RWPE2 (cell line): ENCODE measurements at regions not wholly inside any gene's neighbourhood (a gene's known extent, or its start where the extent isn't known, plus 50 kb on each side); places are given as distances from the start of the nearest gene placed in this dataset.
"Not testable (repeated sequence)": the region's sequence is repeated elsewhere in the genome, so short reads cannot be mapped to it uniquely, and the experiment has no call there.

ENCODE experiments used
- ATAC-seq: fragments of 200-7000 bp; cut with Tn5 transposase; 3 replicates; pipeline ENCODE4 v1.9.1; 2021; ENCODE audit warnings: low read depth
- DNase-seq: peaks from one replicate; pipeline ENCODE4 v3.0.0-alpha.2; 2020; ENCODE audit warnings: low spot score
- H3K27ac ChIP-seq: fragments of 450-650 bp; 2 replicates; pipeline ENCODE4 v1.5.1; 2017; ENCODE audit warnings: mild to moderate bottlenecking; ENCODE audit not compliant: poor library complexity, severe bottlenecking
- H3K27me3 ChIP-seq: fragments of 250-450 bp; sonication (Bioruptor Pico); 2 replicates; pipeline ENCODE4 v1.5.1; 2021; ENCODE audit warnings: mild to moderate bottlenecking, moderate library complexity; ENCODE audit not compliant: insufficient read depth, poor library complexity, severe bottlenecking
- H3K36me3 ChIP-seq: fragments of 250-450 bp; sonication (Bioruptor Pico); 2 replicates; pipeline ENCODE4 v1.5.1; 2020; ENCODE audit warnings: low read depth, mild to moderate bottlenecking, moderate library complexity
- H3K4me1 ChIP-seq: fragments of 250-450 bp; sonication (Bioruptor Pico); 2 replicates; pipeline ENCODE4 v1.5.1; 2021; ENCODE audit warnings: mild to moderate bottlenecking, moderate library complexity; ENCODE audit not compliant: insufficient read depth, poor library complexity, severe bottlenecking
- H3K4me3 ChIP-seq: fragments of 250-450 bp; sonication (Bioruptor Pico); 2 replicates; pipeline ENCODE4 v1.5.1; 2021; ENCODE audit warnings: mild to moderate bottlenecking, moderate library complexity; ENCODE audit not compliant: severe bottlenecking
- H3K9me3 ChIP-seq: fragments of 250-450 bp; sonication (Bioruptor Pico); 2 replicates; pipeline ENCODE4 v1.5.1; 2021; ENCODE audit warnings: mild to moderate bottlenecking, moderate library complexity; ENCODE audit not compliant: severe bottlenecking
- TF ChIP-seq, protein P1 (sequence below): fragments of 450-650 bp; IDR thresholded peaks from one replicate; pipeline ENCODE4 v1.5.1; 2017; ENCODE audit warnings: mild to moderate bottlenecking, moderate library complexity; ENCODE audit not compliant: poor library complexity, severe bottlenecking

DNA sequence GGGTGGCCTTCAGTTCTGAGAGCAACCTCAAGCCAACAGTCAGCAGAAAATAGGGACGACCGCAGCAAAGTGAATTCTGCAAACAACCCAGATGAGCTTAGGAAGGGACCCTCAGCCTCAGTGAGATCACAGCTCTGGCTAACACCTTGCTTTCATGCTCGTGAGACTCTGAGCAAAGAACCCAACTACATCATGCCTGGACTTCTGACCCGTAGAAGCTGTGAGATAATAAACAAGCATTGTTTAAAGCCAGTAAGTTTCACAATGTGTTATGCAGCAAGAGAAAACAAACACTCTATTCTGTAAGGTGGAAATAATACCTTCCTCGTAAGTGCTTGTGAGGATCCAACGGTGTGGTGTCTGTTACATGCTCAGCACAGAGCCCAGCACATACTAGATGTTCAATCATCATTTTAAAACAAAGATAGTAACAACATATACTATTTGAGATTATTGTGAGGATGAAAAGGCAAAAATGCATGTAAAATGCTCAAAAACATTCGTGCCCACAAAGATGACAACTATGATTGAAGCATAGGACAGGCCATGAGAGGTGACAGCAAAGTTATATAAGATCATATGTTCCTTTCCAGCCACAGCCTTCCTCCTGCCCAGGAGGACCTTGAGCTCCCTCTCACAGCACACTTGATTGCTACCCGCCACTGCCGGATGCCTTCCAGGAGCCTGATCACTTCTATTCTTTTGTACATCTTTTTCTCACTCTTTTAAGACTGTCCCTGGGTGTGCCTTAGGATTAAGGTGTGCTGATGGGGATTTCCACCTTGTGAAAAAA is 433.3 kb downstream of the BUD13 start:
- H3K4me3 ChIP-seq = no peak overlapping the region
- H3K27ac ChIP-seq = no peak overlapping the region
- no peaks in the 10 kb centered on the region for H3K27me3 ChIP-seq
- TF ChIP-seq, protein P1, sequence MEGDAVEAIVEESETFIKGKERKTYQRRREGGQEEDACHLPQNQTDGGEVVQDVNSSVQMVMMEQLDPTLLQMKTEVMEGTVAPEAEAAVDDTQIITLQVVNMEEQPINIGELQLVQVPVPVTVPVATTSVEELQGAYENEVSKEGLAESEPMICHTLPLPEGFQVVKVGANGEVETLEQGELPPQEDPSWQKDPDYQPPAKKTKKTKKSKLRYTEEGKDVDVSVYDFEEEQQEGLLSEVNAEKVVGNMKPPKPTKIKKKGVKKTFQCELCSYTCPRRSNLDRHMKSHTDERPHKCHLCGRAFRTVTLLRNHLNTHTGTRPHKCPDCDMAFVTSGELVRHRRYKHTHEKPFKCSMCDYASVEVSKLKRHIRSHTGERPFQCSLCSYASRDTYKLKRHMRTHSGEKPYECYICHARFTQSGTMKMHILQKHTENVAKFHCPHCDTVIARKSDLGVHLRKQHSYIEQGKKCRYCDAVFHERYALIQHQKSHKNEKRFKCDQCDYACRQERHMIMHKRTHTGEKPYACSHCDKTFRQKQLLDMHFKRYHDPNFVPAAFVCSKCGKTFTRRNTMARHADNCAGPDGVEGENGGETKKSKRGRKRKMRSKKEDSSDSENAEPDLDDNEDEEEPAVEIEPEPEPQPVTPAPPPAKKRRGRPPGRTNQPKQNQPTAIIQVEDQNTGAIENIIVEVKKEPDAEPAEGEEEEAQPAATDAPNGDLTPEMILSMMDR = no peak
- DNase-seq (no peak), ATAC-seq (no peak)
- no peaks in the 10 kb centered on the region for H3K36me3 ChIP-seq
- H3K4me1 ChIP-seq = no peaks in the 10 kb centered on the region
- no peaks in the 10 kb centered on the region for H3K9me3 ChIP-seq

DNA sequence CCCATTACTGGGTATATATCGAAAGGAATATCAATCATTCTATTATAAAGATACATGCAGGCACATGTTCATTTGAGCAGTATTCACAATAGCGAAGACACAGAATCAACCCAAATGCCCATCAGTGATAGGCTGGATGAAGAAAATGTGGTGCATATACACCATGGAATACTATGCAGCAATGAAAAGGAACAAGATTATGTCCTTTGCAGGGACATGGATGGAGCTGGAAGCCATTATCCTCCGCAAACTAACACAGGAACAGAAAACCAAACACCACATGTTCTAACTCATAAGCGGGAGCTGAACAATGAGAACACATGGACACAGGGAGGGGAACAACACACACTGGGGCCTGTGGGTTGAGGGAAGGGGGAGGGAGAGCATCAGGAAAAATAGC is 434.3 kb downstream of the BUD13 start:
- H3K9me3 ChIP-seq, H3K4me1 ChIP-seq, ATAC-seq, H3K27ac ChIP-seq, H3K4me3 ChIP-seq, H3K36me3 ChIP-seq, H3K27me3 ChIP-seq, DNase-seq: not testable (repeated sequence)

DNA sequence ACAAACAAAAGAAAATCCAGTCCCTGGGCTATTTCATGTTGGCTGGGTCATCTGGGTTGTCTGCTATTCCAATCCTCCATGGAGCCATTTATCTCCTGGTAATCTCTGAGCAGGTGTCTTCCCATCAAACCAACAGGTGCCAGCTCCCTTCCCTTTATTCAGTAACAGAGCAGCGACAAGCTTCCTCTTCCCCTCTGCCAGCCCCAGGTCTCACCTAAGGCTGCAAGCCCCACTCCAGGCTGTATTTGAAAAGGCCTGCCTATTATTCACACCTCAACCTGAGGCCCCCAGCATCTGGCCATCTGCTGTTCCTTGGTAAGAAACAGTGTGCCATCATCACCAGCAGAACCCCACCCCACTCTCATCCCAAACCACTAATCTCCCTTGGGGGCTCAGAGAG is 436.2 kb downstream of the BUD13 start:
- no peak overlapping the region for H3K4me3 ChIP-seq
- no peaks in the 10 kb centered on the region for H3K4me1 ChIP-seq
- H3K27me3 ChIP-seq = no peaks in the 10 kb centered on the region
- no peaks in the 10 kb centered on the region for H3K36me3 ChIP-seq
- no peak for ATAC-seq
- TF ChIP-seq, protein P1 = no peak
- H3K9me3 ChIP-seq = no peaks in the 10 kb centered on the region
- no peak overlapping the region for H3K27ac ChIP-seq
- no peak for DNase-seq

DNA sequence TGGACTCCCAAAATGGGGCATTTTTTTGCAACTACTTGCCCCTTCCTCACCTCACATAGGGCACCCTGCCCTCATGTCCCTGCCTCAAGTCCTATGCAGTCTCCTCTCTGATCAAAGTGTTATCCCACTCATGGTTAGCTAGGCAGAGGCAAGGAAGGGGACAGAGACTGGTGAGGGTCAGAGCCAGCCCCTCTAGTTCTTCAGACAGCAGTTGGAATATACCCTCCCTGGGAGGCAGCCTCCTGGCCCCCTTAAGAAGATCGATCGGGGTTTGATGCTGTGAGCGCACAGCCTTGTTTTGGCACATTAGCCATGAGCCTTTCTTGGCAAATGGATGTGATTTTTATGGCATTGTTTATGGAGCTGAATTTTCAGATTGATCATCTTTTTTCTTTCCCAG is 436.9 kb downstream of the BUD13 start:
- TF ChIP-seq, protein P1 = no peak
- Histone ChIP-seq H3K4me1 (no peaks in the 10 kb centered on the region), H3K27ac (no peak overlapping the region), H3K36me3 (no peaks in the 10 kb centered on the region), H3K27me3 (no peaks in the 10 kb centered on the region), H3K4me3 (no peak overlapping the region), H3K9me3 (no peaks in the 10 kb centered on the region)
- no peak for DNase-seq
- no peak for ATAC-seq

GRCh38 chr11:116335078-116335477 is 437.7 kb downstream of the BUD13 start:
- no peaks in the 10 kb centered on the region for H3K4me1 ChIP-seq
- H3K27ac ChIP-seq = no peak overlapping the region
- TF ChIP-seq, protein P1 = no peak
- no peak for ATAC-seq
- no peaks in the 10 kb centered on the region for H3K27me3 ChIP-seq
- H3K36me3 ChIP-seq = no peaks in the 10 kb centered on the region
- no peak overlapping the region for H3K4me3 ChIP-seq
- no peak for DNase-seq
- no peaks in the 10 kb centered on the region for H3K9me3 ChIP-seq
